ENCODE measurements at regions not wholly inside any gene's neighbourhood (a gene's known extent, or its start where the extent isn't known, plus 50 kb on each side); places are given as distances from the start of the nearest gene placed in this dataset.

GRCh38 chr21:20258542-20258941, 739.7 kb upstream of the NCAM2 start:
- TF ChIP-seq CTCF (IDR thresholded peaks at IDR 0.05) (no peak), POLR2AphosphoS5 (IDR thresholded peaks at IDR 0.05; ENCODE audit: low read depth, low read length) (no peak)
